Stimulated activated CD4-positive, alpha-beta T cell treated with anti-CD3 and anti-CD28 coated beads, Interleukin-4, amount 100 ng/mL, for 4 hours (primary cell): ENCODE measurements at regions not wholly inside any gene's neighbourhood (a gene's known extent, or its start where the extent isn't known, plus 50 kb on each side); places are given as distances from the start of the nearest gene placed in this dataset.

Experiments
- DNase-seq, 2 experiments: peaks; one replicate each; pipeline ENCODE4 v3.0.0-alpha.2; 2020

DNA sequence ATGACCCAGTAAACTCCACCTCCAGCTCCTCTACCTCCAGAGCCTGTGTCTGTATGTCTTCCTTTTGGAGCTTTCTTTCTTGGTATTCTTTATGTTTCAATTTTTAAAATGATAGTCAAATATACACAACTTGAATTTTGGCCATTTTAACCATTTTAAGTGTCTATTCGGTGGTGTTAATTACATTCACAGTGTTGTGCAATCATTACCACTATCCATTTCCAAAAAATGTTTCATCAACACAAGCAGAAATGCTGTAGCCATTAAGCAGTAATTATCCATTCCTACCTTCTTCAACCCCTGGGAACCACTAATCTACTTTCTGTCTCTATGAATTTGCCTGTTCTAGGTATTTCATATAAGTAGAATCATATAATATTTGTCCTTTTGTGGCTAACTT, 194.5 kb upstream of the TSC22D2 start:
- DNase-seq: no peak

DNA sequence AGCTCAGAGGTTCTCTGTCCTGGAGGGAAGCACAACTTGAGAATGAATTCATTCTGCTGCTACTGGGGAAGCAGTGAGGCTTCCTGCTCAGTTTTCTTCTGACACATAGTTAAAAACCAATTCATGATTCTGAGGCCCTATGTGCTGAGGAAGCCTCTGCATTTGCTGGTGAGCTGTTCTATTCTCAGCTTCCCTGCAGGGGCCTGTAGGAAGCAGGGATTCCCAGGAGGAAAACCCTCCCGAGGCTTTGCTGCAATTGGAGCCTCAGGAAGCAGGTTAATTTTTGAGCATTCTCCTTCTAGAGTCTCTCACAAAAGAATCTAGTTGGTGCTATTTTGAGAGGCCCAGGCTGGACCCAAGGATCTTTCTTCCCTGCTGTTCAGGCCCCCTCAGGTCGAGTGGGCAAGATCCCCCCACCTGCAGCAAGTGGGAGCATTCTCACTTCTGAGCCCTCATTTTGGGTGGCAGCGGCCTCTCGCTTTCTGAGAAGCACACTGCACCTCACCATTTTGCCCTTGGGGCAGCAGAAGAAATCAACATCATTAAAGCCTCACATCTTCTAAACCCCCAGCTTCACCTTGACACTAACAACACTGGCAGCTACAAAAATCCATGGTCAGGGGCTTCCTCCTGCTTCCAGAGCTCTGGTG, 197.5 kb upstream of the TSC22D2 start:
- no peak for DNase-seq

DNA sequence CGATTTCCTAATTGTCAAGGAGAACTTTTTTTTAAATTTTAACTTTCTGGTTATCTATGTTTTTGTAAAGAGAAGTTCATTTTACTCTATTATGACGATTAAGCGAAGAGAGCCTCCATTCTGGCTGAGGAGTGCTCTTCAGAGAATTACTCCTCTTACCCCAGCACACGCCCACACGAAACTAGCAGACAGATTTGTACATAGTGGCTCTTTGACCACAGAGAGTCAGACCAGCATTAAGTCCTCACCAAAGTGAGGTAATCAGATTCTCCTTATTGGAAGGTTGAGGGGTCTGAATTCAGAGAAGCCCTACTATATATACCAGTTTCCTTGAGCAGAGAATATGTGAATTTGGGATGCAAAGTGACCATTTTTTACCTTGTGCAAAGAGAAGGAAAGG, 204.8 kb upstream of the TSC22D2 start:
- DNase-seq: no peak

DNA sequence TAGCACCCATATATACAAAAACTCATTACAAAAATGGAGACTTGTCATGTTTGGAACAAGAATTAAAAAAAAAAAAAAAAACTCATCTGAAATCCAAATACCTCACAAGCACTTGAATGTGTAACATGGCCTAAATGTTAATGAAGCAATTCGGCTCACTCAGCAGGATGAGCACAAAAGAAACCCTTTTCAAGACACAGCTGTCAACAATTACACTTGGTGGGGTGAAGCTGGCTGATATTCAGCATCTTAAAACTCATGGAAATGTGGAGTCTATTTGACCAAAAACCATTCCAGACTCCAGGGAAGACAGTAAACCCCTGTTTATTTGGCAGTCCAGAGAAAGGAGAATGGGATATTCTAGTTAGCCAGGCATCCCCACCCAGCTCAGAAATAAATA, 205.4 kb upstream of the TSC22D2 start:
- no peak for DNase-seq

DNA sequence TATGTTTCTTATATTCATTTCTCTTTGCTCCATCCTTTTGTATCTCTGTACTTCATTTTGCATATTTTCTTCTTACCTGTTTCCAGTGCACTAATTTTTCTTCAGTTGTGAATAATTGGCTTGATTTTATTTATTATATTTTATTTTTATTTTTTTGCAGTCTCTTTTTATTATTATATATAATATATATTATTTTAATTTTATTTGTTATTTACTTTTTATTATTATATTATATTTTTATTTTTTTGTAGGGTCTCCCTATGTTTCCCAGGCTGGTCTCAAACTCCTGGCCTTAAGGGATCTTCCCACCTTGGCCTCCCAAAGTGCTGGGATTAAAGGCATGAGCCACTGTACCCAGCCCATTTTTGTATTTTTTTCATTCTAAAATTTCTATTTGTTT, 213.1 kb upstream of the TSC22D2 start:
- DNase-seq: no peak

DNA sequence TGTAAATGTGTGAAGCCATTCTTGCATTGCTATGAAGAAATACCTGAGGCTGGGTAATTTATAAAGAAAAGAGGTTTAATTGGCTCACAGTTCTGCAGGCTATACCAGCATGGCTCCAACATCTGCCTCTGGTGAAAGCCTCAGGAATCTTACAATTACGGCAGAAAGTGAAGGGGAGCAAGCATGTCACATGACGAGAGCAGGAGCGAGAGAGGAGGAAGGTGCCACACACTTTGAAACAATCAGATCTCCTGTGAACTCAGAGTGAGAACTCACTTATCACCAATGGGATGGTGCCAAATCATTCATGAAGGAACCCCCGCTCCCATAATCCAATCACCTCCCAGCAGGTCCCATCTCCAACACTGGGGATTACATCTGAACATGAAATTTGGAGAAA, 213.6 kb upstream of the TSC22D2 start:
- DNase-seq: no peak

DNA sequence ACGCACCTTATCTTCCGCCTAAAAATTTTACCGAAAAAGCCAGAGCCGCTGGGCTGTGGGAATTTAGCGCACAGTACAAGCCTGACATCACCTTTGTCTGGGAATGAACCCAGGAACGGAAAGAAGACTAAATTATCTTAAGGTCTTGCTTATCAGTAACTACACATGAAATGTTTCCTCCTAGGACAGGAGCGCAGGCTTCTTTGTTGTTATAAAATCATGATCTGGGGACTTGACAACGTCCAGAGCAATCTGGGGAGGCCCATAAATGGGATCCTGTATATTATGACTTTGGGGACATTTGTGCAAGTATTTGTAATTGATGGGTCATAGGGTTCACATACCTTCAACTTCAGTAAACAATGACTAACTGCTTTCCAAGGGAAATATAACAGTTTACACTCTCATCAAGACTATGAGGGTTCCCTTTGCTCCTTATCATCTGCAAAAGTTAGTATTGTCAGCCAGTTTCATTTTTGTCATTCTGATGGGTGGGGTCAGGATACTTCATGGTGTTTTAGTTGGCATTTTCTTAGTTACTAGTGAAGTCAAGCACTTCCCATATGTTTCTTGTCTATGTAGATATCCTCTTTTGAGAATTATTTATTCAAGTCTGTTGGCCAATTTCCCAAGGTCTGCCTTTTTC, 213.9 kb upstream of the PFN2 start:
- no peak for DNase-seq

DNA sequence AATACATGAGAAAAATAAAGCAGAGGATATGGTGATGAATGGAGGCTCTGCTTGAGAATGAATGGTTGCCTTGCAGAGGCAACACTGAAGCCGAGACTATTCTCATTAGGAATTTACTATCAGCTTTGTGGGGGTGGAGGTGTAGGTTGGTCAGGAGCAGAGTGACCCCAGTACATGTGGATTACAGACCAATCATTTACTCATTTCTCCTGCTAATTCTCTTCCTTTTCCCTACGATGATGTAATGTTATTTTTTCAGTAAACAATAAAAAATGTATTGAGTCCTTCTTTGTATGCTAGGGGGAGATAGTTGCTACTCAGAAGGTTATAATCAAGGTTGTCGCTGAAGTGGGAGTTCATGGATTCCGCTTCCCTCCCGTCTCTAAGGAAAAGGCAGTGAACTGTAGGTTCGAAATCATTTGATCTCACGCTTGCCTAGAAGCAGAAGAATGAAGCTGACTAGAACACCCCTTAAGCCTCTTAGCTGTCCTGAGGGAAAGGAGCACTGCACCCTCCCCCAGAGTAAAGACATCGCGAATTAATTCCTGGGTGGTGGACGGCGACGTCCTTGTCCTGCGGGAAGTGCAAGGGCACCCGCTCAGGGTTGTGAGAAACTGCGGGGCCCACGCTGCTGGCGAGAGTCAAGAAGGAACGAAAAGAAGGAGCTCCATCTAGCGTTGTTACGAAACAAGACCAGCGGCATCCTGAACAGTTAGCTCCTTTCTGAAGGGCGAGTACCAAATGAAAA, 213.2 kb upstream of the PFN2 start:
- DNase-seq: peak; percentile 28 to 35

DNA sequence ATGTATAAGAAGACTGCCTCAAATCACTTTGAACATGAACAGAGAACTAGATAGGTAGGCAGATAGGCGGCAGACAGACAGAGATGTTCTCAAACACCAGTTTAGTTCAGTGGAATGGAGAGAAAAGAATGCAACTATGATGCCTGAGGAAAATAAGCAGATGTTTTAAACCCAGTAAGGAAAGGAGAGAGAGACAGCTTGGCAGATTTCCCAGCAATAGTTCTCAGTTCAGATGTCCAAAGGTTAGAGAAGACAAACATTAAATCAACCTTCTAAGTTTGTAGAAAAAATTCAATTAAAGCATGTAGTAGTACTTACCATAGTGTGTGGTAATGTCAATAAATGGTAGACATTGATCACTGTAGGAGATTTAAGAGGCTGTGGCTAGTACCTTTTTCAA, 209.6 kb upstream of the PFN2 start:
- no peak for DNase-seq

DNA sequence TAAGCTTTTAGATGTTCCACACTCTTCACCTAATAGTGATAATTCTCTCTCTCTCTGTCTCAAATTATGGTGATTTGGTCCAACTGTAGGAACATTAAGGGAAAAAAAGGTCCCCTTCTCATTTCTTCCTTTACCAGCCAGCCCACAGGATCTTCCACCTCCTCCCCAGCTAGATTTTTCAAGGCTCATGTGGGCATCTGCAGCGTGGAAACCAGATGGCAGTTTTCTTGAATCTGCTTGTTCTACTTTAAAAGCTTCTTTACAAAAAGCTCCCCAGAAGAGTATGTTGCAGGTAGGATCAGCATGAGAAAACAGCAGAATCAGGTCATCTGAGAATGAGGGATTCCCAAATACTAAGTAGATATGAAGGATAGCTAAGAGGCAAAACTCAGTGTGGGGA, 208.6 kb upstream of the PFN2 start:
- DNase-seq: no peak

DNA sequence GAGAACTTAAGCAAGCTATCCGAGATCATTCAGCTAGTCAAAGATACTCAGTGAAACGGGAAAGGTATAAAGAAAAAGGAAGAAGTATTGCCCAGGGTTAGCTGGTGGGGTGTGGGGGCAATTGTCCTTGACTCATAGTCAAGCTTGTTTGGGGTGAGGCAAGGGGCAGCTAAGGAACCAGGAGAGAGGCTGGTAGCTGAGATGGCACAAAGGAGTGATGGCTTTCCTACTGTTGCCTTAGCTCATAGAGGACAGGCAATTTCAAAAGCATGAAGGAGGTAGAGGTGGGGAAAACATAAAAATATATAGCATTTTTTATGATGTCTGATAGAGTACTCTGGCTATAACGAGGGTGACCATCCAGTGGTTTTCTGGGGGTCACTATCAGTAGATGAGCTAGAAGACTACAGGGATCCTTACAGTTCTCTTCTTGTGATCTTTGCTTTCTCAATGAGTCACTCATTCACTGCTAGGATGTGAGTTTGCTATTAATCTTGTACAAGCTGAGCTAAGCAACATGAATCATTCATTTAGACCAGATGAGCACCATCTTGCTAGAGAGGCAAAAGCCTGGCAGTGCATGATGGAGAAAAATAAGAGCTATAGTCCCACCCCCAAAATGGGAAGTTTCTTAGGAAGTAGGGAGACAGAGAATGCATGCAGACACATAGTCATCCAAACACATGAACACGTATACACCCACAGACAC, 207.1 kb upstream of the PFN2 start:
- no peak for DNase-seq

DNA sequence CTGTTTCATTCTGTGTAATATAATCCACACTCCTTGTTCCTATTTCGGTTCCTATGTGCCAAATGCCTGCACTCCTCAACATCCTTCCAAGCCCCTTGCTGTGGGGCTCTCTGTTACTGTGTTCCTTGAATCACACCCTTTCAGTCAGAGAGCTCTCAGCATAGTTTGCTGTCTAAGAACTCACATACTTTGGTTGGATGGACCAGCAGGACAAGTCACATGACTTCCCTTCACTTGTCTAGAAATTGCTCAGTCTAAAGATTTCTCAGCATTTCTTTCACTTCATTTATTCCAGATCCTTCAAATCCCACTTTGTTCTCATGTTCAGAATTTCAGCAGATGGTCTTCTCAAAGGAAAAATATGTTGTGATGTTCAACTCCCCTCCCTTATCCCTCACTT, 203.5 kb upstream of the PFN2 start:
- no peak for DNase-seq

DNA sequence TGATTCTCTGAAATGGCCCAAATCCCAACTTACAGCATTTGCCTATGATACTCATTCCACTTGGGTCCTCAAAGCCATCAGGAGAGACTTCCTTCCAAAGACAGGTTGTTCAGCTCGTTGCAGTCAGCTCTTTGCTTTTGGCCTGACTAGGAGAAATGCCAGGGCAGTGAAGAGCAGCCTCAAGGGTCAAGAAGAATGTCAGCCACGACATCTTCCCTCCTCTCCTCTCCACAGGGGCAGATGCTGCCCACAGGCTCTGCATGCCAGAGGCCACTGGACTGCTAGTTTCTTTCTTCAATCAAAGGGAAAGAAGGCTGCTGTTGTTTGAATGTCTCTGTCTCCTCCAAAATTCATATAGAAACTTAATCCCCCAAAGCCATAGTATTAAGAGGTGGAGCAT, 201.7 kb upstream of the PFN2 start:
- DNase-seq: no peak

DNA sequence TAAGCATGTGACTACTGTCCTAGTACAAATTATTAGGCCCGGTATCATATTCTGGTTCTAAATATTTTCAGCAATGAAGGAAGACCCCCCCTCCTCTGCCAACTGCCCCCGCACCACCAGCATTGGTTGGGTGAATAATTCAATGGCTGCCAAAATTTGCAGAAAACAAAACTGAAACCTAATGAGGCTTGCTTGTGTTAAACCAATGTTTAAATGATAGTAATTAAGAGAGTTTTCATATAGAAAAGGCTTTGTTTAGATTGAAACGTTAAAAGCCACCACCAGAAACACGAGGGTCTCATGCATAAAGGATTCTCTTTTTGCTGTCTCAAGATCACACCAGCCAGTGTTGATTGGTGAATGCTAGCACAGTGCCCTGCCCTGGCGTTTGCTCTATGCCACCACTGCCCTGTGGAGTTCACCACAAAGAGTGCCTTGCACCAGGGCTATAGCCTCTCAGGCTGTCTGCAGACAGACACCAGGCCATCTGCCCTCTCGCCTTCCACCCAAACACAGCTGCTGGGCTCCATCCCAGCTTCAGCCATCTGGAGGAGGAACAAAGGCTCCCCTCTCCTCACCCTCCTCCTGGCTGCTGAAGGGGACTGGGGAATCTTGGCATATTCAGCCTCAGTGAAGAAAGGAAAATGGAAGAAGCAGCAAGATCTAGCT, 200.3 kb upstream of the PFN2 start:
- DNase-seq: no peak

DNA sequence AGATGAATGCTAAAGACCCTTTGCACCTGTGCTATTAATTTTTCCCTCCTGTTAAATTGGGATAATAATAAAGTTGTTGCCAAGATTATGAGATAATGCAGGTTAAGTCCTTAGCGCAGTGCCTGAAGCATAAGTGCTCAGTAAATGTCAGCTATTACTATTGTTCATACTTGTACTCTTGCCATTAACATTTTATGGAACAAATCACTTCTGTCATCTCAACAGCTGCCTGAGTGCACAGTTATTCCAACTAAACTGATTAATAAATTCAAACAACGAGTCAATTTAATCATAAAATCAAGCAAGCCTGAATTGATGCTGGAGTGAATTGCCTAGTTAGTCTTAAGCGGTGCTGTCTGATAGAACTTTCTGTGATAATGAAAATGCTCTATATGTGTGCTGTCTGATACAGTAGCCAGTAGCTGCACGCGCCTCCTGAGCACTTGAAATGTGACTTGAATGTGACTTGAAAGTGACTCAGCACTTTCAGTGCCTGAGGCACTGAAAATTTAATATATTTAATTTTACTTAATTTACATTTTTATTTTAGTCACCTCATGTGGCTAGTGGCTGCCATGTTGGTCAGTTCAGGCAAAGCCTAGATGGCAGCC, 198.7 kb upstream of the PFN2 start:
- DNase-seq: no peak

DNA sequence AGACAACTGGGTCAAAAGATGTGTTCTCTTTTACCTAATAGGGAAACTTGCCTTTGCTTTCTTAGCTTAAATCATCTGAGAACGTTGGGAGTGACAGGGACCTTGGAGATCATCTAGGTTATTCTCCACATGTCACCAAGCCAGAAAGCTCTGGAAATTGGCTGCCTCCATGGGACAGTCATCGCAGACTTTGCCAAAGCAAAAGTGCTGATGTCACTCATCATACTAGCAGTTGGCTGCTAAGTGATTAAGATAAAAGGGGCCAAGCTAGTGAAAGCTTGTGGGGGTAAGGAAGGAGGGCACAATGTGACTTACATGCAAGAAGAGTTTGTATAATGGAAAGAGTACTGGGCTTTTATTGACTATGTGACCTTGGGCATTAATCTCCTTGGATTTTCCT, 198.0 kb upstream of the PFN2 start:
- no peak for DNase-seq

DNA sequence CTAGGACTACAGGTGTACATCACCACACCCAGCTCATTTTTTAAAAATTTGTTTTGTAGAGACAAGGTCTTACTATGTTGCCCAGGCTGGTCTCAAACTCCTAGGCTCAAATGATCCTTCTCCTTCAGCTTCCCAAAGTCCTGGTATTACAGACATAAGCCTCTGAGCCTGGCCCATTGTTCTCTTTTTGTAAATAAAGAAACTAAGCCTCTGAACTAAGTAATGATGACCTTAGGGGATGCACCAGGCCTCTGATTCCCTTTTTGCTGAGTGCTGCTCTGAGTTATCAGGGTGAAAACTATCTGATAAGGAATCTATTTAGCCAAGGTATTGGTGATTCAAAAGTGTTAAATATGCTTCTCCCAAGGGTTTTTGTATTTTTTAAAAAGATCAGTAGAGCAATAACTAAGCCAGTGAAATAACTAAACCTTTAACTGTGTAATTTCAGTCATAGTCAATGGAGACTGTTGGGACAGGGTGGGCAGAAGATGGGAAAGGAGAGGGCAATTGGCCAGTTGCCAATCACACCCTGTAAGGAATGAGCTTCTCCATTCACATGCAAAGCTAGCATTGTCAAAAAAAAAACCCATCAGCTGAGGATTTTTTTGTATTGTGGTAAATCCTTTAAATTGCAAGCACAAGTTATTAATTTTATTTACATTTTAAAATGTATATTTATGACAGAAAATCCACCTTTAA, 194.8 kb upstream of the PFN2 start:
- DNase-seq: no peak

DNA sequence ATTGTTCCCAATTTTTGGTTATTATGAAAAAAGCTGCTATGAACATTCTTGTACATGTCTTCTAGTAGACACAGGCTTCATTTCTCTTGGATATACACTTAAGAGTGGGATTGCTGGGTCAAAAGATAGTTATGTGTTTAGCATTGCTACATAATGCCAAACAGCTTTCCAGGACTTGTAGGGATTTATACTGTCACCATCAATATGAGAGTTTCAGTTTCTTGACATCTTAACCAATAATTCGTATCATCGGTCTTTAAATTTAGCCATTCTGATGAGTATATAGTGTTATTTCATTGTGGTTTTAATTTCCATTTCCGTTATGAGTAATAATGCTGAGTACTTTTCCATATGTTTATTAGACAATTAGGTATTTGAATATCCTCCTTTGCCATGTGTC, 190.3 kb upstream of the PFN2 start:
- DNase-seq: no peak

DNA sequence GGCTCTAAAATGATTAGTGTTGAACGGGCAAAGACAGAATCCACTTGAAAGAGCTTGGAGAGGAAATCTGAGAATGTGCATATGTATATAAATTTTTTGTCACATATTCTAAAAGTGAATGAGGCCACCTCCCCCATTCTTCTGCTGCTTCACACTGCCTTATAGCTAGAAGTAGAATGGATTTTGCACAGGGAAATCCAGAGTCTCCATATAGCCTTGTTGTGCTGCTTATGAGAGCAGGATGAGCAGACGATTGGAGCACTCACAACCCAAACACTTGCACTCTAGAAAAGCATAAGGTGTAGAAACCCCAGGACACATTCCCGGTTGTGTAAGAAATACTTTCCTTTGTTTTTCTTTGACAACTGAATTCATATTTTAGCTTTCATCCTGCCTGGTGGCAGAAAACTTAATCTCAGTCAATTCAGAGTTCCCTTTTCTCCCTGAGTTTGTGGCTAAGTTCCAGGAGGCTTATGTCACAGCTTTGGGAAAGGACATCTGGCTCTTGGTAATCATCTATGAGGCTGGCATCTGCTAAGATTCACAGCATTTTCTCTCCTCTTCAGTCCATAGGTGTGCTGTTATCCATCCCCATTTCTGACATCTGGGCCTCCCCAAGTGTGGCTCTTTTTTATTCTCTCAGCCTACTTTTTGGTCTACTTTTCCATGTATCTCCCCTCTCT, 188.4 kb upstream of the PFN2 start:
- DNase-seq: no peak

DNA sequence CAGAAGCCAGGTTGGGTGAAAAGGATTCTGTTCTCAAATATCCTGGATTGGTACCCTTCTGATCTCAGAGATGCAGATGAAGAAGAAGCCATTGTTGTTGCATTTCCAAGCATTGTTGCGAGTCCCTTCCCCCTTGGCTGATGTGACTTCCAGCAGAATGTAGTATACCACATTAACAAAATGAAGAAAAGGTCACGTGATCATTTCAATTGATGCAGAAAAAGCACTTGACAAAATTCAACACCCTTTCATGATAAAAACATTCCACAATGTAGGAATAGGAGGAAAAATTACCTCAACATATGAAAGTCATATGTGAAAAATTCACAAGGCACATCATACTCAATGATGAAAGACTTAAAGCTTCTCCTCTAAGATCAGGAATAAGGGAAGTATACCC, 181.9 kb upstream of the PFN2 start:
- no peak for DNase-seq

DNA sequence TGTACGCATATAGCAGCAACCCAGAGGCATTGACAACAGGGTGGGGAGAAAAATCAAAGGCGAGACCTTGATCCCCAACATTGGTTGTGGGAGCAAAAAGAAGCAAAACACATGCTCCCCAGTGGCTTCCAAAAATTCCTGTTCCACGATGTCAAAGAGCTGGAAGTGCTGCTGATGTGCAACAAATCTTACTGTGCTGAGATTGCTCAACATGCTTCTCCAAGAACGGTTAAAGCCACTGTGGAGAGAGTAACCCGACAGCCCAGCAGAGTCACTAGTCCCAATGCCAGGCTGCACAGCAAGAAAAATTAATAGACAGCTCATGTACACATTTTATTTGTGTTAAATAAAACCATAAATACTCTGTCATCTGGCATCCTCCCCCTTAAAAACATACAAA, 179.9 kb upstream of the PFN2 start:
- DNase-seq: no peak

DNA sequence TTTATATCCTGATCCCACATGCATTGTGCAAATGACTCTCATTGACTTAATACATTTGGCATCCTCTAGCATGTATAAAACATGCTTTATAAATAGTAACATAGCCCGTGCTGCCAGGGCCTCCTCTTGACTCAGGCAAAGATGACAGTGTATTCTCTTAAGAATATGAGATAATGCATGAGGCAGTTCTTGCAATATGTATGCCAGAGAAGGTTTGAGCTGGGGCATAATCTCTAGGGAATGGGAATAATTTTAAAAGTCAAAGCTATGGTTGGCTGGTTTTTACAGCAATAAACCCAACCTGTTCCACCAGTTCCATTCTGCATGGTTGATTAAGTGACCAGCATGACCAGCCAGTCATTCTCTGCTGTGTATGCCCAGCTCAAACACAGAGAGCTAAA, 179.0 kb upstream of the PFN2 start:
- DNase-seq: no peak
